Lung (tissue), 11 donors: ENCODE measurements at regions not wholly inside any gene's neighbourhood (a gene's known extent, or its start where the extent isn't known, plus 50 kb on each side); places are given as distances from the start of the nearest gene placed in this dataset.

Experiments
- ATAC-seq: fragments of 200-7000 bp; cut with Tn5 transposase; one replicate; pipeline ENCODE4 v1.9.1; 2020; ENCODE audit warnings: moderate number of reproducible peaks; ENCODE audit not compliant: insufficient read depth, low FRiP score
- DNase-seq, 3 donors: peaks; one replicate each; pipeline ENCODE4 v3.0.0-alpha.2; 2013 to 2017
- H3K27ac ChIP-seq, 2 donors: one replicate each; pipeline ENCODE4 v1.5.1; 2013; ENCODE audit warnings: mild to moderate bottlenecking in 2 of 2, moderate library complexity in 2 of 2, control low read depth in 1 of 2, inconsistent platforms in 1 of 2, low read depth in 1 of 2, low read length in 1 of 2
- H3K27me3 ChIP-seq, 3 donors: one replicate each; pipeline ENCODE4 v1.5.1; 2013; ENCODE audit warnings: low read length in 2 of 3; ENCODE audit not compliant: control insufficient read depth in 3 of 3, insufficient read depth in 3 of 3
- H3K36me3 ChIP-seq, 4 donors: one replicate each; pipeline ENCODE4 v1.5.1; 2013; ENCODE audit warnings: low read length in 4 of 4, mild to moderate bottlenecking in 1 of 4, moderate library complexity in 1 of 4; ENCODE audit not compliant: control insufficient read depth in 4 of 4, insufficient read depth in 4 of 4
- H3K4me1 ChIP-seq, 5 donors: one replicate each; pipeline ENCODE4 v1.5.1; 2013; ENCODE audit warnings: low read length in 5 of 5, mild to moderate bottlenecking in 2 of 5, moderate library complexity in 1 of 5; ENCODE audit not compliant: control insufficient read depth in 5 of 5, insufficient read depth in 5 of 5
- H3K4me3 ChIP-seq: one replicate; pipeline ENCODE4 v1.5.1; 2013; ENCODE audit warnings: mild to moderate bottlenecking, control low read depth, moderate library complexity
- H3K9ac ChIP-seq, 2 donors: one replicate each; pipeline ENCODE4 v1.5.1; 2013; ENCODE audit warnings: low read length in 2 of 2, control low read depth in 1 of 2; ENCODE audit not compliant: insufficient read depth in 1 of 2
- H3K9me3 ChIP-seq, 4 donors: one replicate each; pipeline ENCODE4 v1.5.1; 2013; ENCODE audit warnings: low read length in 3 of 4, mild to moderate bottlenecking in 1 of 4, moderate library complexity in 1 of 4; ENCODE audit not compliant: control insufficient read depth in 4 of 4, insufficient read depth in 3 of 4
- CTCF ChIP-seq: IDR thresholded peaks from 2 replicates; pipeline ENCODE4 v1.5.1; 2012; ENCODE audit warnings: mild to moderate bottlenecking; ENCODE audit errors: control extremely low read depth, extremely low read depth
- WGBS, 2 donors: extraction: QIAGEN DNeasy Blood & Tissue Kit; methylation state at CpG; one replicate each; pipeline ENCODE4 v1.1.7; 2013; 5-methylcytosine and 5-hydroxymethylcytosine counted together
- donor health status: control.
- donor health status: control.
- donor health status: Bipolar disorder and iron deficiency.
- donor health status: healthy.
- donor health status: DM: yes; HTN: yes; CAD: no.

GRCh38 chr10:8617792-8618191, 563.3 kb downstream of the GATA3 start:
- 88 to 90% methylated on average over 2 of the region's 2 CpGs for WGBS, 2 donors
- Histone ChIP-seq H3K4me3 (no peak overlapping the region), H3K27ac (no peak overlapping the region), H3K4me1 (no peaks in the 10 kb centered on the region), H3K27me3 (no peaks in the 10 kb centered on the region), H3K36me3 (no peaks in the 10 kb centered on the region), H3K9me3 (no peaks in the 10 kb centered on the region), H3K9ac (no peak overlapping the region)
- no peak for DNase-seq
- ATAC-seq, result no peak
- no peak for TF ChIP-seq CTCF

GRCh38 chr10:8618834-8619233, 564.3 kb downstream of the GATA3 start:
- H3K9me3 ChIP-seq, result no peaks in the 10 kb centered on the region
- no peak for ATAC-seq
- no peak for TF ChIP-seq CTCF
- H3K4me1 ChIP-seq, result no peaks in the 10 kb centered on the region
- DNase-seq, result no peak
- no peak overlapping the region for H3K4me3 ChIP-seq
- no peak overlapping the region for H3K27ac ChIP-seq
- no peak overlapping the region for H3K9ac ChIP-seq
- no peaks in the 10 kb centered on the region for H3K36me3 ChIP-seq
- H3K27me3 ChIP-seq, result no peaks in the 10 kb centered on the region
- WGBS, 2 donors, result 82 to 83% methylated on average over 4 of the region's 4 CpGs

- ATAC-seq (no peak), DNase-seq (no peak)
- H3K27ac ChIP-seq, result no peak overlapping the region
These were observed 573.9 kb downstream of the GATA3 start for GRCh38 chr10:8628351-8628750.

More at GRCh38 chr10:8628351-8628750, 573.9 kb downstream of the GATA3 start:
- Histone ChIP-seq H3K27me3 (no peaks in the 10 kb centered on the region), H3K9me3 (no peaks in the 10 kb centered on the region), H3K36me3 (no peaks in the 10 kb centered on the region), H3K4me3 (no peak overlapping the region), H3K4me1 (no peaks in the 10 kb centered on the region), H3K9ac (no peak overlapping the region)
- WGBS, 2 donors, result 85 to 89% methylated on average over 5 of the region's 5 CpGs
- TF ChIP-seq CTCF, result no peak
